Esophagus squamous epithelium (tissue), 5 donors: ENCODE measurements at regions not wholly inside any gene's neighbourhood (a gene's known extent, or its start where the extent isn't known, plus 50 kb on each side); places are given as distances from the start of the nearest gene placed in this dataset.

Experiments used
- DNase-seq: peaks from one replicate; lab custom pipeline; 2025; lab: John Stamatoyannopoulos, UW
- H3K27ac ChIP-seq, 4 donors: fragments of 200-600 bp; sonication (generic); one replicate each; pipeline ENCODE4 v1.5.1; 2016 to 2019; ENCODE audit warnings: mild to moderate bottlenecking in 1 of 4
- H3K27me3 ChIP-seq, 4 donors: fragments of 200-600 bp; sonication (generic); 1 replicate in 3 of 4; 2 replicates in 1 of 4; pipeline versions ENCODE4 v1.5.1 to v1.6.0; 2017 to 2021; ENCODE audit warnings: antibody characterized with exemption in 1 of 4
- H3K36me3 ChIP-seq, 3 donors: fragments of 200-600 bp; sonication (generic); one replicate each; pipeline ENCODE4 v1.5.1; 2016 to 2019
- H3K4me1 ChIP-seq, 3 donors: fragments of 200-600 bp; sonication (generic); one replicate each; pipeline ENCODE4 v1.5.1; 2017 to 2019
- H3K4me3 ChIP-seq, 4 donors: fragments of 200-600 bp; sonication (generic); 1 replicate in 3 of 4; 2 replicates in 1 of 4; pipeline ENCODE4 v1.5.1; 2016 to 2019; ENCODE audit warnings: mild to moderate bottlenecking in 2 of 4, moderate library complexity in 1 of 4
- H3K9me3 ChIP-seq, 3 donors: fragments of 200-600 bp; sonication (generic); one replicate each; pipeline ENCODE4 v1.5.1; 2016 to 2019
- POLR2A ChIP-seq, 4 donors: fragments of 450-650 bp; IDR thresholded peaks; one replicate each; pipeline ENCODE4 v1.6.1; 2017; ENCODE audit warnings: antibody characterized with exemption in 4 of 4, mild to moderate bottlenecking in 4 of 4, moderate library complexity in 3 of 4
- WGBS, 2 donors: methylation state at CpG; one replicate each; pipeline ENCODE4 v1.1.5; 2018; 5-methylcytosine and 5-hydroxymethylcytosine counted together
- intact Hi-C: fragments of 100-400 bp; cut with DNase I; formaldehyde crosslinking; loops from one replicate; pipeline ENCODE4 v1.15.0; 2022
- TF ChIP-seq, protein P1 (sequence below), 6 experiments: fragments of 450-650 bp in 4 of 6; fragments of 200-600 bp in 2 of 6; sonication (generic) in 2 of 6; IDR thresholded peaks; one replicate each; pipeline ENCODE4 v1.5.1; 2016 to 2019; ENCODE audit warnings: antibody characterized with exemption in 6 of 6, mild to moderate bottlenecking in 4 of 6, moderate library complexity in 4 of 6
- donor health status: DM: yes; HTN: yes; CAD: no.

DNA sequence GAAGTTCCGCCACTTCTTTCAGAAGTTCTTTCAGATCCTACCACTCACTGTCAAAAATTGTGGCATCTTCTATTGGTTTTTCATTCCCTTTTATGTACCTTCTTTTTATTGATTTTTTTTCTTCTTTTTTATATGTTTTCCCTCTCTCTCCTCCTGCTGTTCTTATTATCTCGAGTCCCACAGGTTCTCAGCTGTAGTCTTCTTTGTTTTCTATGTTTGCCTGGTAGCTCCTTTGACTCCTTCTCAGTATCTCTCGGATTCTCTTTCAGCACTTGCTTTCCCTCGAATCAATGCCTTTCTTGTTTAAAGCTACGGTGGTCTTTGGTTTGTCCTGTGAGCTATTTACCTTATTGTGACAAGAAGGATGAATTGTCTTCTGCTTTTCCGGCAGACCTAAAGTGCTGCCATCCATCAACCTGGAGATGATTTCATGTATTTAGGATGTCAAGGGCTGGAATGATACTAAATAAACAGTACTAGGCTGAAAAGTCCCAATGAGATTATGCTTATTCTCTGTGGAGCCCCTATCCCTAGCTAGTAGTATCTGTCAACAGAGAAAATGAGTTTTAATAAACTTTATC, 541.7 kb downstream of the NOVA1 start:
- Histone ChIP-seq H3K4me1 (no peaks in the 10 kb centered on the region), H3K27me3 (no peaks in the 10 kb centered on the region), H3K4me3 (no peak overlapping the region), H3K27ac (no peak overlapping the region), H3K36me3 (no peaks in the 10 kb centered on the region), H3K9me3 (no peaks in the 10 kb centered on the region)
- WGBS, 2 donors = 29 to 38% methylated on average over 6 of the region's 6 CpGs
- DNase-seq = no peak
- intact Hi-C loops = no loop called here
- TF ChIP-seq, protein P1, sequence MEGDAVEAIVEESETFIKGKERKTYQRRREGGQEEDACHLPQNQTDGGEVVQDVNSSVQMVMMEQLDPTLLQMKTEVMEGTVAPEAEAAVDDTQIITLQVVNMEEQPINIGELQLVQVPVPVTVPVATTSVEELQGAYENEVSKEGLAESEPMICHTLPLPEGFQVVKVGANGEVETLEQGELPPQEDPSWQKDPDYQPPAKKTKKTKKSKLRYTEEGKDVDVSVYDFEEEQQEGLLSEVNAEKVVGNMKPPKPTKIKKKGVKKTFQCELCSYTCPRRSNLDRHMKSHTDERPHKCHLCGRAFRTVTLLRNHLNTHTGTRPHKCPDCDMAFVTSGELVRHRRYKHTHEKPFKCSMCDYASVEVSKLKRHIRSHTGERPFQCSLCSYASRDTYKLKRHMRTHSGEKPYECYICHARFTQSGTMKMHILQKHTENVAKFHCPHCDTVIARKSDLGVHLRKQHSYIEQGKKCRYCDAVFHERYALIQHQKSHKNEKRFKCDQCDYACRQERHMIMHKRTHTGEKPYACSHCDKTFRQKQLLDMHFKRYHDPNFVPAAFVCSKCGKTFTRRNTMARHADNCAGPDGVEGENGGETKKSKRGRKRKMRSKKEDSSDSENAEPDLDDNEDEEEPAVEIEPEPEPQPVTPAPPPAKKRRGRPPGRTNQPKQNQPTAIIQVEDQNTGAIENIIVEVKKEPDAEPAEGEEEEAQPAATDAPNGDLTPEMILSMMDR (IDR thresholded peaks at IDR 0.05) = no peak
- no peak for TF ChIP-seq POLR2A (IDR thresholded peaks at IDR 0.05)

DNA sequence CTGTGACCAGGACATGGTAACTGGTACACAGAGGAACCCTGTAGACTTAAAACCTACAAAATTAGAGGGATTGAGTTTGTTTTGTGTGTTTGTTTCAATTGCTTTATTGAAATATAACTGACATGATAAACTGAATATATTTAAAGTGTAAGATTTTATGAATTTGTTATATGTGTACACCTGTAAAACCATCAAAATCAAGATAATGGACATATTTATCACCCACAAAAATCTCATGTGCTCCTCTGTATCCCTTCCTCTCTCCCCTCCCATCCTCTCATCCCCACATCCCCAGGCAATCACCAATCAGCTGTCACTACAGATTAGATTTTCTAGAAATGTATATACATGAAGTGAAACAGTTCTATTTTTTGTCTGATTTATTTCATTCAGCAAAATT, 565.5 kb downstream of the NOVA1 start:
- intact Hi-C loops = no loop called here
- TF ChIP-seq, protein P1 (IDR thresholded peaks at IDR 0.05) = no peak
- TF ChIP-seq POLR2A (IDR thresholded peaks at IDR 0.05) = no peak

GRCh38 chr14:26026384-26026783, 571.4 kb downstream of the NOVA1 start:
- TF ChIP-seq, protein P1 (IDR thresholded peaks at IDR 0.05) = no peak
- no peak for TF ChIP-seq POLR2A (IDR thresholded peaks at IDR 0.05)
- Histone ChIP-seq H3K36me3 (no peaks in the 10 kb centered on the region), H3K27ac (no peak overlapping the region), H3K4me3 (no peak overlapping the region), H3K27me3 (no peaks in the 10 kb centered on the region), H3K9me3 (no peaks in the 10 kb centered on the region), H3K4me1 (no peaks in the 10 kb centered on the region)
- intact Hi-C loops = no loop called here
- WGBS, 2 donors = 78 to 79% methylated on average over 3 of the region's 3 CpGs
- no peak for DNase-seq

More for the DNA sequence above, 565.5 kb downstream of the NOVA1 start:
- Histone ChIP-seq H3K27ac (no peak overlapping the region), H3K4me3 (no peak overlapping the region), H3K27me3 (no peaks in the 10 kb centered on the region), H3K36me3 (no peaks in the 10 kb centered on the region), H3K4me1 (no peaks in the 10 kb centered on the region), H3K9me3 (no peaks in the 10 kb centered on the region)
- DNase-seq = no peak

GRCh38 chr14:26023967-26024366, 573.9 kb downstream of the NOVA1 start:
- TF ChIP-seq, protein P1 (IDR thresholded peaks at IDR 0.05) = no peak
- no peak for TF ChIP-seq POLR2A (IDR thresholded peaks at IDR 0.05)
- Histone ChIP-seq H3K9me3 (no peaks in the 10 kb centered on the region), H3K36me3 (no peaks in the 10 kb centered on the region), H3K4me3 (no peak overlapping the region), H3K27me3 (no peaks in the 10 kb centered on the region), H3K4me1 (no peaks in the 10 kb centered on the region), H3K27ac (no peak overlapping the region)
- WGBS, 2 donors = 73 to 78% methylated on average over 4 of the region's 4 CpGs
- intact Hi-C loops = no loop called here
- DNase-seq = no peak

DNA sequence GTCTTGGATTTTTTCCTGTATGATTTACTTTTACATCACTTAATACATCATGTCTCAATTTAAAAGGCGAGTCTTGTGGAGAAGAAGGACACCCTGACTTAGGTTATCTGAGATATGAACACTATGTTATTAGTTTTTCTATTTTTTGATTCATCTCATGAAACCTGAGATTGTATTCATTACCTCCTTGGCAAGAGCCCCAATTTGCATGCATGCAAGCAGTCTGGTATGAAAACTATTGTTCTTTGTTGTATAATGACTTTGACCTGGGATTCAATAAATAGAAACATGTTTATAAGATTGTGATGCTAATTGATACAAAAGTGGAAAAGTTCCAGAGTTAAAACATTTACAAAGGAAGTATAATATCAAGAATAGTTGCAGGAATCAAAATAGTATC, 576.1 kb downstream of the NOVA1 start:
- Histone ChIP-seq H3K36me3 (no peaks in the 10 kb centered on the region), H3K9me3 (no peaks in the 10 kb centered on the region), H3K27me3 (no peaks in the 10 kb centered on the region), H3K27ac (no peak overlapping the region), H3K4me3 (no peak overlapping the region), H3K4me1 (no peaks in the 10 kb centered on the region)
- 57 to 70% methylated on average over 1 of the region's 1 CpG for WGBS, 2 donors
- no peak for DNase-seq
- TF ChIP-seq, protein P1 (IDR thresholded peaks at IDR 0.05) = no peak
- no peak for TF ChIP-seq POLR2A (IDR thresholded peaks at IDR 0.05)
- intact Hi-C loops = no loop called here
